ENCODE measurements at regions not wholly inside any gene's neighbourhood (a gene's known extent, or its start where the extent isn't known, plus 50 kb on each side); places are given as distances from the start of the nearest gene placed in this dataset.
"Not testable (repeated sequence)": the region's sequence is repeated elsewhere in the genome, so short reads cannot be mapped to it uniquely, and the experiment has no call there.

- H3K4me3 ChIP-seq; intact Hi-C loops (cut with DNase I; ENCODE audit: low total_unique reads); H3K36me3 ChIP-seq (ENCODE audit: low read depth, missing control alignments); H3K27ac ChIP-seq; H3K9me3 ChIP-seq; H3K4me1 ChIP-seq; DNase-seq; H3K27me3 ChIP-seq: not testable (repeated sequence)
- WGBS, 2 donors: no CpG with 5 or more reads among the region's 3 CpGs
These were observed 54.7 kb downstream of the OR4M2 start for GRCh38 chr15:22134941-22135566.

DNA sequence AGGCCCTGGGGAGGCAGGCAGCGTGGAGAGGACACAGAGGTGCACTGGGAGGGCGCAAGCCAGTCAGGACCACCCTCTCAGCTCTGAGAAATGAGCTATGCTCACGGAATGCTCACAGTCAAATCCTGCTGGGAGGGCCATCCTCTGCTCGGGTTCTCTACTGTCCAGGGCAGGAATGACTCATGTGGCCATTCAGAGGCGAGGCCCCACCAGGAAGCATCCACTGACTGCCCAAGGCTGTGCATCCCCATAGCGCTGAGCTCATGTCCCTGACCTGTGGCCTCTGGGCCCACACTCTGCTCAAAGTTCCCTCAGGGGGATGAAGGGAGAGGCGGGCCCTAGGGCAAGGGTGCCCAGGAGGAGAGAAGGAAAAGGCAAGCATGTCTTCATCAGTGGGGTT lies 57.2 kb downstream of the OR4M2 start:
- no CpG with 5 or more reads among the region's 7 CpGs for WGBS, 2 donors

GRCh38 chr15:22141106-22141505 lies 60.8 kb downstream of the OR4M2 start:
- H3K9me3 ChIP-seq; H3K4me1 ChIP-seq; H3K27ac ChIP-seq; H3K36me3 ChIP-seq (ENCODE audit: low read depth, missing control alignments); H3K4me3 ChIP-seq; DNase-seq; H3K27me3 ChIP-seq; intact Hi-C loops (cut with DNase I; ENCODE audit: low total_unique reads): not testable (repeated sequence)
- WGBS, 2 donors: no CpG with 5 or more reads among the region's 9 CpGs

More for the DNA sequence above, 57.2 kb downstream of the OR4M2 start:
- H3K27ac ChIP-seq; H3K36me3 ChIP-seq (ENCODE audit: low read depth, missing control alignments); H3K27me3 ChIP-seq; H3K4me1 ChIP-seq; DNase-seq; H3K4me3 ChIP-seq; intact Hi-C loops (cut with DNase I; ENCODE audit: low total_unique reads); H3K9me3 ChIP-seq: not testable (repeated sequence)

DNA sequence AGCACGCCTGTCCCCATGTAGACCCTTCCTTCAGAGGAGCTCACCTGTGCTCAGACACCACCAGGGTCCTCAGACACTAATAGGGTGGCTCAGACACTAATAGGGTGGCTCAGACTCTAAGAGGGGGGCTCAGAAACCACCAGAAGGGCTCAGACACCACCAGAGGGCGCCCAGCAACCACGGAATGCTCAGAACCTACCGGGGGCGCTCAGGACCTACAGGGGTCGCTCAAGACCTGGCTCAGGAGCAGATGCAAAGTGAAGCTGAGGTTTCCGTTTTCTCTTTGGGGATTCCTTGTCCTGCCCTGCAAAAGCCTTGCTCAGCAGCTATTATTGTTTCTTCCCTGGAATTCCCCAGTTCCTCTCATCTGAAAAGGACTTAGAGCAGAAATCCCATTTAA lies 67.8 kb downstream of the OR4M2 start:
- H3K9me3 ChIP-seq; H3K27me3 ChIP-seq; H3K36me3 ChIP-seq (ENCODE audit: low read depth, missing control alignments); intact Hi-C loops (cut with DNase I; ENCODE audit: low total_unique reads); H3K27ac ChIP-seq; H3K4me3 ChIP-seq; H3K4me1 ChIP-seq; DNase-seq: not testable (repeated sequence)
- WGBS, 2 donors: no CpG with 5 or more reads among the region's 7 CpGs

- H3K27me3 ChIP-seq; intact Hi-C loops (cut with DNase I; ENCODE audit: low total_unique reads): not testable (repeated sequence)
These were observed 77.9 kb downstream of the OR4M2 start for GRCh38 chr15:22158243-22158642.

DNA sequence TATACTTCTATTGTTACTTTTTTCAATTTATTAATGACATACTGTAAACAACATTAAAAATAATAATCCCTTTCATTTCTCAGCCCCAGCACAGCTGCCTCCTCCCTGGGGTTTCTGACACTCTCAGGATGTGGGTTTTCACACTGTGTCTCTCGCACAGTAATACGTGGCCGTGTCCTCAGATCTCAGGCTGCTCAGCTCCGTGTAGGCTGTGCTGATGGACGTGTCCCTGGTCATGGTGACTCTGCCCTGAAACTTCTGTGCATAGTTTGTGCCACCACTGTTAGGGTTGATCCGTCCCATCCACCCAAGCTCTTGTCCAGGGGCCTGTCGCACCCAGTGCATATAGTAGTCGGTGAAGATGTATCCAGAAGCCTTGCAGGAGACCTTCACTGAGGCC lies 80.0 kb downstream of the OR4M2 start:
- no CpG with 5 or more reads among the region's 8 CpGs for WGBS, 2 donors
- DNase-seq; H3K36me3 ChIP-seq (ENCODE audit: low read depth, missing control alignments); H3K27ac ChIP-seq; H3K4me3 ChIP-seq; H3K27me3 ChIP-seq; intact Hi-C loops (cut with DNase I; ENCODE audit: low total_unique reads); H3K4me1 ChIP-seq; H3K9me3 ChIP-seq: not testable (repeated sequence)

More at GRCh38 chr15:22158243-22158642, 77.9 kb downstream of the OR4M2 start:
- H3K27ac ChIP-seq; H3K4me3 ChIP-seq; H3K9me3 ChIP-seq; DNase-seq; H3K36me3 ChIP-seq (ENCODE audit: low read depth, missing control alignments); H3K4me1 ChIP-seq: not testable (repeated sequence)
- WGBS, 2 donors: no CpG with 5 or more reads among the region's 6 CpGs

DNA sequence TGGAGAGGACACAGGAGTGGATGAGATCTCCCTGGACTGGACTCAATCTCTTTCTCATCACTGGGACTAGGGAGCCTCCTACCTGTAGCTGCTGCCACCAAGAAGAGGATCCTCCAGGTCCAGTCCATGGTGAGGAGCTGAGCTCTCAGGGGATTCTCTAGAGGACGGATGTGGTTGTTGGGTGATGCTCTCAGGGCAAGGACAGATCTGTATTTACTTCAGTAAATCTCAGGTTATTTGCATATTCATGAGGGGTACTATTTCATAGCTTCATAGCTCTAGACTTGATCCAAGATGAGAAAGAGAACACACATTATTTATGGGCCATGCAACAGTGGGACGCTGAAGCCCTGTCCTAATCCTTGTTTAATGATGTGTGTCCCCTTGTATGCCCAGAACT lies 80.4 kb downstream of the OR4M2 start:
- intact Hi-C loops (cut with DNase I; ENCODE audit: low total_unique reads); H3K4me1 ChIP-seq: not testable (repeated sequence)

GRCh38 chr15:22161398-22161797 lies 81.1 kb downstream of the OR4M2 start:
- H3K4me1 ChIP-seq; DNase-seq; H3K4me3 ChIP-seq; H3K36me3 ChIP-seq (ENCODE audit: low read depth, missing control alignments); H3K27me3 ChIP-seq; H3K9me3 ChIP-seq; intact Hi-C loops (cut with DNase I; ENCODE audit: low total_unique reads); H3K27ac ChIP-seq: not testable (repeated sequence)
- no CpG with 5 or more reads among the region's 4 CpGs for WGBS, 2 donors

More for the DNA sequence above, 80.4 kb downstream of the OR4M2 start:
- not testable (repeated sequence) for H3K4me3 ChIP-seq; H3K27ac ChIP-seq; H3K9me3 ChIP-seq; H3K36me3 ChIP-seq (ENCODE audit: low read depth, missing control alignments); DNase-seq; H3K27me3 ChIP-seq
- WGBS, 2 donors: no CpG with 5 or more reads among the region's 2 CpGs

- H3K4me3 ChIP-seq; H3K27me3 ChIP-seq; intact Hi-C loops (cut with DNase I; ENCODE audit: low total_unique reads); H3K4me1 ChIP-seq; H3K27ac ChIP-seq; H3K36me3 ChIP-seq (ENCODE audit: low read depth, missing control alignments); DNase-seq; H3K9me3 ChIP-seq: not testable (repeated sequence)
- no CpG with 5 or more reads among the region's 5 CpGs for whole genome bisulfite sequencing, 2 donors
These were observed 83.4 kb downstream of the OR4M2 start for GRCh38 chr15:22163715-22164114.

DNA sequence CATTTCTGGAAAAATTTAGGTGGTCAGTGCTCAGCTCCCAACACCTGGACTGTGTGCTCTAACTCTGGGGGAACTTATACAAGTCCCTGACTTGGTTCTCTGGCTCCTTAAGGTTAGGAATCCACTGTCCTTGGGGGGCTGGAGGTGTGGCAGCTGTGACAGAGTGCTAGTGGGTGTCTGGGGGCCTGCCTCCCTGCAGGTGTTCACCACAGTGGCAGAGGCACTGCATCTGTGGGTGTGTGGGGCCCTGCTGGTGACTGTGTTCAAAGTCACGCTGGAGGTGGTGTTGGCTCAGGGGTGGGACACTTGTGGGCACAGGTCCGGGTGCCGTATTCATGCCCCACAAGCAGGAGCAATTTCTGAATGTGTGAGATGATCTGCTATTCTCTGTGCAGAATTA lies 87.2 kb downstream of the OR4M2 start:
- H3K36me3 ChIP-seq (ENCODE audit: low read depth, missing control alignments); H3K4me3 ChIP-seq; DNase-seq; intact Hi-C loops (cut with DNase I; ENCODE audit: low total_unique reads); H3K27ac ChIP-seq; H3K27me3 ChIP-seq; H3K9me3 ChIP-seq; H3K4me1 ChIP-seq: not testable (repeated sequence)
- no CpG with 5 or more reads among the region's 3 CpGs for WGBS, 2 donors

GRCh38 chr15:22173029-22173998 lies 93.0 kb downstream of the OR4M2 start:
- H3K4me3 ChIP-seq; intact Hi-C loops (cut with DNase I; ENCODE audit: low total_unique reads); H3K27me3 ChIP-seq; DNase-seq; H3K9me3 ChIP-seq; H3K4me1 ChIP-seq; H3K36me3 ChIP-seq (ENCODE audit: low read depth, missing control alignments); H3K27ac ChIP-seq: not testable (repeated sequence)
- WGBS, 2 donors: no CpG with 5 or more reads among the region's 19 CpGs

GRCh38 chr15:22174088-22174487 lies 93.8 kb downstream of the OR4M2 start:
- H3K4me3 ChIP-seq; H3K27me3 ChIP-seq; H3K36me3 ChIP-seq (ENCODE audit: low read depth, missing control alignments); H3K9me3 ChIP-seq; H3K4me1 ChIP-seq; intact Hi-C loops (cut with DNase I; ENCODE audit: low total_unique reads); H3K27ac ChIP-seq; DNase-seq: not testable (repeated sequence)
- no CpG with 5 or more reads among the region's 5 CpGs for WGBS, 2 donors

Data from testis (tissue), 2 donors.